ENCODE measurements at regions not wholly inside any gene's neighbourhood (a gene's known extent, or its start where the extent isn't known, plus 50 kb on each side); places are given as distances from the start of the nearest gene placed in this dataset.
"Not testable (repeated sequence)": the region's sequence is repeated elsewhere in the genome, so short reads cannot be mapped to it uniquely, and the experiment has no call there.

GRCh38 chr4:106527316-106527715, 158.7 kb upstream of the GIMD1 start:
- Histone ChIP-seq H3K9me3 (no peaks in the 10 kb centered on the region), H3K27me3 (no peaks in the 10 kb centered on the region), H3K4me3 (no peak overlapping the region), H3K27ac (no peak overlapping the region), H3K4me1 (no peaks in the 10 kb centered on the region), H3K36me3 (no peaks in the 10 kb centered on the region)
- 88 to 92% (median 90%) methylated on average over 2 of the region's 2 CpGs for WGBS, 4 donors
- intact Hi-C loops (cut with DNase I): no loop called here
- DNase-seq (no peak), ATAC-seq (no peak)
- no peak for TF ChIP-seq POLR2A (IDR thresholded peaks at IDR 0.05)
- TF ChIP-seq, protein P1, sequence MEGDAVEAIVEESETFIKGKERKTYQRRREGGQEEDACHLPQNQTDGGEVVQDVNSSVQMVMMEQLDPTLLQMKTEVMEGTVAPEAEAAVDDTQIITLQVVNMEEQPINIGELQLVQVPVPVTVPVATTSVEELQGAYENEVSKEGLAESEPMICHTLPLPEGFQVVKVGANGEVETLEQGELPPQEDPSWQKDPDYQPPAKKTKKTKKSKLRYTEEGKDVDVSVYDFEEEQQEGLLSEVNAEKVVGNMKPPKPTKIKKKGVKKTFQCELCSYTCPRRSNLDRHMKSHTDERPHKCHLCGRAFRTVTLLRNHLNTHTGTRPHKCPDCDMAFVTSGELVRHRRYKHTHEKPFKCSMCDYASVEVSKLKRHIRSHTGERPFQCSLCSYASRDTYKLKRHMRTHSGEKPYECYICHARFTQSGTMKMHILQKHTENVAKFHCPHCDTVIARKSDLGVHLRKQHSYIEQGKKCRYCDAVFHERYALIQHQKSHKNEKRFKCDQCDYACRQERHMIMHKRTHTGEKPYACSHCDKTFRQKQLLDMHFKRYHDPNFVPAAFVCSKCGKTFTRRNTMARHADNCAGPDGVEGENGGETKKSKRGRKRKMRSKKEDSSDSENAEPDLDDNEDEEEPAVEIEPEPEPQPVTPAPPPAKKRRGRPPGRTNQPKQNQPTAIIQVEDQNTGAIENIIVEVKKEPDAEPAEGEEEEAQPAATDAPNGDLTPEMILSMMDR (IDR thresholded peaks at IDR 0.05): no peak

DNA sequence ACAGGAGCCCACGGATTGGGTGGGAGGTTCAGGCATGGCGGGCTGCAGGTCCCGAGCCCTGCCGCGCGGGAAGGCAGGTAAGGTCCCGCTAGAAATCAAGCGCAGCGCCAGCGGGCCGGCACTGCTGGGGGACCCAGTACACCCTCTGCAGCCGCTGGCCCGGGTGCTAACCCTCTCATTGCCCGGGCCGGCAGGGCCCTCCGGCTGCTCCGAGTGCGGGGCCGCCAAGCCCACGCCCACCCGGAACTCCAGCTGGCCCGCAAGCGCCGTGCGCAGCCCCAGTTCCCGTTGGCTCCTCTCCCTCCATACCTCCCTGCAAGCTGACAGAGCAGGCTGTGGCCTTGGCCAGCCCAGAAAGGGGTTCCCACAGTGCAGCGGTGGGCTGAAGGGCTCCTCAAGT, 156.8 kb upstream of the GIMD1 start:
- H3K4me3 ChIP-seq; H3K27ac ChIP-seq; H3K4me1 ChIP-seq; intact Hi-C loops (cut with DNase I); H3K36me3 ChIP-seq; H3K9me3 ChIP-seq; ATAC-seq; H3K27me3 ChIP-seq: not testable (repeated sequence)
- peak in 1 of 5 donors; percentile 42 for DNase-seq
- 86 to 97% (median 95%) methylated on average over 22 to 27 of the region's 27 CpGs for WGBS, 4 donors

DNA sequence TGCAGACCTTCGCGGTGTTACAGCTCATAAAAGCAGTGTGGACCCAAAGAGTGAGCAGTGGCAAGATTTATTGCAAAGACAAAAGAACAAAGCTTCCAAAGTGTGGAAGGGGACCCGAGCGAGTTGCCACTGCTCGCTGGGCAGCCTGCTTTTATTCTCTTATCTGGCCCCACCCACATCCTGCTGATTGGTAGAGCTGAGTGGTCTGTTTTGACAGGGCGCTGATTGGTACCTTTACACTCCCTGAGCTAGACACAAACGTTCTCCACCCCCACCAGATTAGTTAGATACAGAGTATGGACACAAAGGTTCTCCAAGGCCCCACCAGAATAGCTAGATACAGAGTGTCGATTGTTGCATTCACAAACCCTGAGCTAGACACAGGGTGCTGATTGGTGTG, 156.2 kb upstream of the GIMD1 start:
- H3K9me3 ChIP-seq, H3K27me3 ChIP-seq, H3K27ac ChIP-seq, DNase-seq, H3K36me3 ChIP-seq, ATAC-seq, H3K4me1 ChIP-seq, H3K4me3 ChIP-seq: not testable (repeated sequence)
- intact Hi-C loops (cut with DNase I): loop anchor here in 1 of 10 donors (5.0 kb wide), 1 partner anchor 37 kb away; no protein-coding TSS in a partner anchor
- 73 to 83% (median 78%) methylated on average over 8 of the region's 8 CpGs for WGBS, 4 donors

DNA sequence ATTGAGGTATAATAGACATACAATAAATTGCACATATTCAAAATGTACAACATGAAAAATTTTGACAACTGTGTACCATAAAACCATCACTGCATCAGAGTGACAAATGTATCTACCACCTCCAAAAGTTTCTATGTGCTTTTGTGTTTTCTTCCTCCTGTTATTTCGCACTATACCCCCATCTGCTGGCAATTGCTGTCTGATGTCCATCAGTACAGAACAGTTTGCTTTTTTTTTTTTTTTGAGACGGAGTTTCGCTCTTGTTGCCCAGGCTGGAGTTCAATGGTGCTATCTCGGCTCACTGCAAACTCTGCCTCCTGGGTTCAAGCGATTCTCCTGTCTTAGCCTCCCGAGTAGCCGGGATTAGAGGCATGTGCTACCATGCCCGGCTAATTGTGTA, 154.3 kb upstream of the GIMD1 start:
- peaks cover 0 to 10% (median 0%) of the 10 kb centered on the region in 9 donors for H3K27me3 ChIP-seq
- H3K36me3 ChIP-seq: no peaks in the 10 kb centered on the region
- H3K9me3 ChIP-seq: no peaks in the 10 kb centered on the region
- WGBS, 4 donors: 86 to 92% (median 88%) methylated on average over 8 of the region's 8 CpGs
- ATAC-seq (no peak), DNase-seq (no peak)
- intact Hi-C loops (cut with DNase I): loop anchor here in 1 of 10 donors (5.0 kb wide), 1 partner anchor 36 kb away; no protein-coding TSS in a partner anchor
- H3K4me1 ChIP-seq: no peaks in the 10 kb centered on the region
- TF ChIP-seq, protein P1 (IDR thresholded peaks at IDR 0.05): no peak
- no peak for TF ChIP-seq POLR2A (IDR thresholded peaks at IDR 0.05)
- H3K27ac ChIP-seq: no peak overlapping the region
- no peak overlapping the region for H3K4me3 ChIP-seq

DNA sequence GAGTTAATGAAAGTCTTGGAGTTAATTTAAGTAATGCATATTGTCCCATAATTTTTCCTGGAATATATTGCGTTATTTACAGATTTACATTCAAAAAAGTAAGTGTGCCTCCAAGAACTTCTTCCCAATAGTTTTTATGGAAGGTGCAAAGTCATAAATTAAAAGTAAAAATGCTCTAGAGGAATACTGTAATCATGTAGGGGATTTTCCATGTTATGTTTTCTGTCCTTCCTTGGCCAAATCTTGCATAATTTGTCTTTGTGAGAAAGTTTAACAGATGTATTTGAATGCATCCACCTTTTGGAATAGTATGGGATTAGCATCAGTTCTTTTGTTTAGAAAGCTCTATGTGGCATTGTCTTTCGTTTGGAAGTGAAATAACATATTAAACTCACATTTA, 144.1 kb upstream of the GIMD1 start:
- no peaks in the 10 kb centered on the region for H3K4me1 ChIP-seq
- H3K27me3 ChIP-seq: peaks cover 0 to 3% (median 0%) of the 10 kb centered on the region in 9 donors
- no peak overlapping the region for H3K4me3 ChIP-seq
- ATAC-seq (no peak), DNase-seq (no peak)
- H3K27ac ChIP-seq: no peak overlapping the region
- H3K9me3 ChIP-seq: peaks cover 0 to 2% (median 0%) of the 10 kb centered on the region in 12 donors
- TF ChIP-seq, protein P1 (IDR thresholded peaks at IDR 0.05): no peak
- no peak for TF ChIP-seq POLR2A (IDR thresholded peaks at IDR 0.05)
- intact Hi-C loops (cut with DNase I): no loop called here
- H3K36me3 ChIP-seq: no peaks in the 10 kb centered on the region
- 60 to 72% (median 69%) methylated on average over 2 of the region's 2 CpGs for WGBS, 4 donors
